CD1c-positive myeloid dendritic cell (primary cell): ENCODE measurements at regions not wholly inside any gene's neighbourhood (a gene's known extent, or its start where the extent isn't known, plus 50 kb on each side); places are given as distances from the start of the nearest gene placed in this dataset.
"Not testable (repeated sequence)": the region's sequence is repeated elsewhere in the genome, so short reads cannot be mapped to it uniquely, and the experiment has no call there.

Experiments used
- DNase-seq: peaks from one replicate; pipeline ENCODE4 v3.0.0-alpha.2; 2016; ENCODE audit errors: extremely low spot score

DNA sequence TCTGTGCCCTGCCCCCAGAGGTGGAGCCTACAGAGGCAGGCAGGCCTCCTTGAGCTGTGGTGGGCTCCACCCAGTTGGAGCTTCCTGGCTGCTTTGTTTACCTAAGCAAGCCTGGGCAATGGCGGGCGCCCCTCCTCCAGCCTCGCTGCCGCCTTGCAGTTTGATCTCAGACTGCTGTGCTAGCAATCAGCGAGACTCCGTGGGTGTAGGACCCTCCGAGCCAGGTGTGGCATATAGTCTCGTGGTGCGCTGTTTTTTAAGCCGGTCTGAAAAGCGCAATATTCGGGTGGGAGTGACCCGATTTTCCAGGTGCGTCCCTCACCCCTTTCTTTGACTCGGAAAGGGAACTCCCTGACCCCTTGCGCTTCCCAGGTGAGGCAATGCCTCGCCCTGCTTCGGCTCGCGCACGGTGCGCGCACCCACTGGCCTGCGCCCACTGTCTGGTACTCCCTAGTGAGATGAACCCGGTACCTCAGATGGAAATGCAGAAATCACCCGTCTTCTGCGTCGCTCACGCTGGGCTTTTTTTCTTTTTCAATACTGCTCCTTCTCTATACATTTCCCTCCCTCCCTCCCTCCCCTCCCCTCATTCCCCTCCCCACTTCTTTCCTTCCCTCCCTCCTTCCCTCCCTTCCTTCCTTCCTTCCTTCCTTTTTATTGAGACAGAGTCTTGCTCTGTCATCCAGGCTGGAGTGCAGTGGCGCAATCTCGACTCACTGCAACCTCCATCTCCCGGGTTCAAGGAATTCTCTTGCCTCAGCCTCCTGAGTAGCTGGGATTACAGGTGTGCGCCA lies 197.1 kb upstream of the TBL1XR1 start:
- not testable (repeated sequence) for DNase-seq

DNA sequence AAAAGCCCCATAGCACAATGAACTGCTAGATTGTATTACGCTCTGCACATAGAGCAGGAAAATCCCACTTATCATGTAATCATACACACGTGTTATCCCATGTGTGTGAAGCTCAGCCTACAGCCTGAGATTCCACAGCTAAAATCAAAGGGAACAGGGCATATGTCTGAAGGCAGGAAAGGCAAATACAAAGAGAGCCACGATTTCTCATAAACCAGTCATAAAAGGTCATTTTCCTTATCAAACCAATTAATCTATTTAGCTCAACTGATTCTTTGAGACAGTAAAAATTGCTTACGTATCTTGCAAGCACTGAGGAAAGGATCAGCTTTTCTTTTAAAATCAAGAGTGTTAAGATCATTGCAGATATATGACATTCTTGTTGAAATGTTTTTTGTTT lies 199.5 kb upstream of the TBL1XR1 start:
- DNase-seq, result no peak

DNA sequence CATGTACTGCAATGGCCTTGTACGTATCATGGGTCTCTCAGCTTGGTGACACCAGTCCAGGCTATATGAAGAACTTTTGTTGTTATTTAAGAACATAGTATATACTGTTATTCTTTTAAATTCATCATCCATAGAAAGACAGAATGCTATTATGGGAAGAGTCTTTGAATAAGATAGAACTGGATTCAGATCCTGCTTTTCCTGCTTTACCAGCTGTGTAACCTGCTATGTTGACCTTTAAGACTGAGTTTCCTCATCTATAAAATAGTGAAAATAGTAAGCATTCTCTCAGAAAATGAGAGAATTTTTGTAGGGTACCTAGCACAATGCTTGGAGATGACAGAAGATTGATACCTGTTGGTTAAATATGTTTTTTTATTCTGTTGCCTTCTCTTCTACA lies 204.1 kb upstream of the TBL1XR1 start:
- no peak for DNase-seq

DNA sequence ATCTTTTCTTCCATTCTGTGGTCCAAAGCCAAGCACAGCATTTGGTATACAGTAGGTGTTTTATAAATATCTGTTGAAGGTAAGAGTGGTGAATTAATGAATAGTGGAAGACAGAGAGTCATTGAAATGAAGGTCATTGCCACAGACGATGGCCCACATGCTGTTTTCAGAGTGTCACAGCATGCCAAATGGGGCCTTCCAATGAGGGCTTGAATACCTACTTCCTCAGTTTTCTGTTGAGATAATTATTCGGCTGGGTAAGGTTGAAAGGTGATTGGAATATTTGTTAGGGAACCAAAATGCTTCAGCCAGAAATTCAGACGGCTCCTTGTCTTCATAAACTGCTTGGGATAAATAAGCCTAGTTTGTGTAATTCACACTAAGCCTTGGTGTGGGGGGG lies 205.3 kb upstream of the TBL1XR1 start:
- no peak for DNase-seq

DNA sequence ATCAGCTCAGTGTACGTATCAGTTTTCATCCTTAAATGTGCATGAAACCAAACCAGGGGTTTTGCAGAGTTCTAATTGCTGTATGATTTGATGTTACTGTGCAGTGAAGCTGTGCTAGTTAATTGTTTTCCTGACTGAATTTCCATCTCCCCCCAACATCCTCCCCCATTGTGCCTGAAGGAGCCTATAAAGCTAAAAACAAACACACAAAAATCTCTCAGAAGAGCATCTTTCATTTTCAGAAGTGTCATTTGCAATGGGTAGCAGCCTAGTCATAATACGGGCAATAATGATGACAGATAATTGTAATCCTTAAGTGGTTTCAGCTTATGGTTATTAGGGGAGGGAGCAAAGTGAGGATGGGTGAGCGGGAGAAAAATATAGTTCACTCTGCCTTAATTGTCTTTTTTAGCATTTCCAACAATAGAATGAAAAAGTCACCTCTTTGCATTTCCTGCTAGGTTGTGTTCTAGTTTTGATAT lies 207.9 kb upstream of the TBL1XR1 start:
- no peak for DNase-seq

DNA sequence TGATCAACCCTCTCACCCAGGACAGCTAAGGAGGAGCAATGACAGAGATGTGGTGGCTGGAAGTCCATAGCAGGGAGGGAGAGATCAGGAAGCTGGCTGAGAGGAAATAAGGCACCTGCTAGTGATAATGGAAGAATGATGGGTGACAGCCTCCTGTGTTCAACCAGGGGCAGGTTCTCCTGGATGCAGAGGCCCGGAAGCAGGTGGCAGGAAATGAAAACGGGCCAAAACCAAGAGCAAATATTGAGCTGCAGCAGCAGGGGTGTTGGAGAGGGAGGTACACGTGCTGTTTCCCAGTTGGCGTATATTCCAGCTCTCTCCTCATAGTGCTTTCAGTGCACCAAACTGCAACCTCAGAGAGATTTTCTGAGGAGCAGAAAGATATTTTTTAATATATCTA lies 213.4 kb upstream of the TBL1XR1 start:
- DNase-seq, result no peak

DNA sequence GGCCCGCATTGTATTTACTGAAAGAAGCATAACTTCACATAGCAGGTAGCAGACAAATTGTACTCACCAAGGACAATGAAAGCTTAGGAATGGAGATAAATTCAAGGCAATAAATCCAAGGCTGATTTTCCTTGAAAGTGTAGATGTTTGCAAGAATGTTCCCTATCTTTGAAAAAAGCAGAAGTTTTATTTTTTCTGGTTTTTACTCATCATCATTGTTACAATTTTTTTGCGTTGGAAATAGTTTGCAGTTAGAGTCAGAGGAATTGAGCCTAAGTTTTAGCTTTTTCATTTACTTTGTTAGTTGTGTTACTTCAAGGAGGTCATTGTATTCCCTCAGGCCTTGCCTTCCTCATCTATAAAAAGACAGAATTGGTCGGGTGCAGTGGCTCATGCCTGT lies 213.9 kb upstream of the TBL1XR1 start:
- DNase-seq, result peak; percentile 71

DNA sequence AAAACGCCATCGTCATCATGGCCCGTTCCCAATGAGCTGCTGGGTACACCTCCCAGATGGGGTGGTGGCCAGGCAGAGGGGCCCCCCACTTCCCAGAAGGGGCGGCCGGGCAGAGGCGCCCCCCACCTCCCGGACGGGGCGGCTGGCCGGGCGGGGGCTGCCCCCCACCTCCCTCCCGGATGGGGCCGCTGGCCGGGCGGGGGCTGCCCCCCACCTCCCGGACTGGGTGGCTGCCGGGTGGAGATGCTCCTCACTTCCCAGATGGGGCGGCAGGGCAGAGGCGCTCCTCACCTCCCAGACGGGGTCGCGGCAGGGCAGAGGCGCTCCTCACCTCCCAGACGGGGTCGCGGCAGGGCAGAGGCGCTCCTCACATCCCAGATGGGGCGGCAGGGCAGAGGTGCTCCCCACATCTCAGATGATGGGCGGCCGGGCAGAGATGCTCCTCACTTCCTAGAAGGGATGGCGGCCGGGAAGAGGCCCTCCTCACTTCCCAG lies 215.4 kb upstream of the TBL1XR1 start:
- not testable (repeated sequence) for DNase-seq

DNA sequence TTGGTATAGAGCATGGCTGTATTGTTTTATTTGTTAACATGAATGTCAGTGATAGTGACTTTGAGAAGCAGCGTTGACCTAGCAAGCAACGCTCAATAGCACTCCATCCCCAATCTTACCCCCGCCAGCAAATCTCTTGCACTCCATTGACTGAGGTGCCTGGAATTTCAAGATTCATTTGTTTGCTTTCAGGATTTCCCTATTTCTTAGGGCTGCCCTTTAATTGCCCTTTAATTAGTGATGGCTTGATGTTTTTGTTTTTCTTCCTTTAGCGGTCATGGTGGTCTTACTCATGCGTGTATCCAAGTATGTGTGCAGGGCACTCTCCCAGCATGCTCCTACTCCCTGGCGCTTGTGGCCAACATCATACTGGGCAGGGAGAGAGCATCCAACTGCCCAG lies 216.8 kb upstream of the TBL1XR1 start:
- DNase-seq, result no peak

DNA sequence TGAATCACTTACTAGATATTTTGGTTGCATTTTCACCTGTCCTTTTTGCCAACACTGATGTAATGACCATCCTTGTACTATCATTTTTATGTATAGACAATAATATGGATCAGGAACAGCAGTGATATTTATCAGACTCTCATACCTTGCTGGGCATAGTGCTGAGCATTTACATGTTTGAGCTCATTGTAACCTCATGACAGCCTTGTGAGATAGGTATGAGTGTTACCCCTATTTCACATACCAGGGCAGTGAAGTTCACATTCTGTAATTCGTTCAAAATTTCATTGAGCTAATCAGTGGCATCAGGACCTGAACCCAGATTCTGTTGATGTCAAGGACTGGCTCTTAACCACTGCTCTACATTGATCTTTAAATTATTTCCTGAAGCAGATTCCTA lies 221.5 kb upstream of the TBL1XR1 start:
- no peak for DNase-seq

DNA sequence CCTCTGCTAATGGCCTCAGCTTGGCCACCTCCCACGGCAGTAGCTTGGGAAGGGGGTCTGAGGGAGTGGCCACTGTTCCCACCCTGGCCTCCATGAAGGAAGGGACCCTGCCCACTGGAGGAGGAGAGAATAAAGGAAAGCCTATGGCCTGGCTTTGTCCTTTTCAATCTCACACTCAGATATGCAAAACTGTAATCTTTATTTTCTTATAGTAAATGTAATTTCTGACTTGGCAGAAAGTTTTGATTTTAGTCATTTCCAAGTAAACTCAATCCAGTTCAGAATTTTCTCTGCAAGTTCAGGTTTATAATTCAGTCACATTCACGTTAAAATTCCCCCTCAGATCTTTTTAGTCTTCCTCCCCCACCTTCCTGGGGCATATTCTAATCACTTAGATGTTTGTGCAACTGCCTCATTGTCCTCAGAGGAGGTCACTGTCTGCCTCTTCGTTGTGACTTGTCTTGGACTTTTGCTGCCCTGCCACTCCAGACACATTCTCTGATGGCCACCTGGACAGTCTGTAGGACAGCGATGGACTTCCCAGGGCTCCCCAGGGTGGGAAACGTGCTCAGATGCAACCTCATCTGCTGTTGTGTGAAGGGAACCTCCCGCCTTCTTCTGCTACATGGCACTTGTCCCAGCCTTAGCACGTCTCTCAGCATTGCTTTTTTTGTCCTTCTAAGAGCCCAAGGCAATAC lies 222.8 kb upstream of the TBL1XR1 start:
- no peak for DNase-seq

DNA sequence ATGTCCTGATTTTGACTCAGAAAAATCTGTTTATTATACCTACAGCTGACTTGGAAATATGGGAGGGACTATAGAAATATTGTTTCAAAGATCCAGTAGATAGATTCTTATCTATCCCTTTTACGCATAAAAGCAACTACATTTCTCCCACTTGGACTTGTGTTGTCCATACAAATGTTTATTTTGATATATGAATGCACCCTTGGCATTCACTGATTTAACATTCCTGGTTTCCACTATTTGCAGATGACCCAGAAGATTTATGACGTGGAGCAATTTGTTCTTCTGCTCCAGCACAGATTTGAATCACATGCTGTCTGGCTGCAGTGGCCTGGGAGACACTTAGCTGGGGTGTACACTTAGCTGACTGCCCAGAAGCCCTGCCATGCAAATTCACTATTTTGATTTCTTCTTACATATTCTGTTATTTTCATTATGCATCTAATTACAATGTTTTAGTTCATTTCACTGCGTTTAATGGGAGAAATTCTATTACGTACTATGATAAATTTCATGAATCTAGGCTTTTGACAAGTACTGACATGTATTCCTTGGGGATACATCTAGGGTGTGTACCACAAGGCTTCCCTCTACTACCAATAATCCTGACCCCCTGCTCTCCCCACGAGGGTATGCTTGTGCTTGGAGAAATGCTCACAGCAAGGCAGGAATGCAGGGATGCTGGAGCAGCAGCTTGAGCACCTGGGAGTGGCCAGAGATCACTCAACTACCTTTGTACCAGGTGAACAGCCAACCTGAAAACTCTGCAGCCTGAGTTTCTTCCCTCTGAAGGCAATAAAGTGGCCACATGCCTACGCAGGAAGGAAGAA lies 223.6 kb upstream of the TBL1XR1 start:
- DNase-seq, result no peak

DNA sequence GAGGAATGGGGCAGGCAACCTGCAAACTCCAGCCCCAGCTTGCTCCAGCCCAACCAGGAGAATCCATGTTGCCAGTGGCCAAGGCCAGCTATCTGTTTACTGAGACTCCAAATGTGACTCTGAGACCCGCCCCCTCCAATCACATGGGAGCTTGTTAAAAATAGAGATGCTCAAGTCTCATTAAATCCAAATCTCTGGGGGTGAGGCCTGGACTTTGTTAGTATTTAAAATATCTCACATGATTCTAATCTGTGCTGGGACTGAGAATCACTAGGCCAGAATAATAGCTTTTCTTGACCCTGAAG lies 224.2 kb upstream of the TBL1XR1 start:
- DNase-seq, result no peak

DNA sequence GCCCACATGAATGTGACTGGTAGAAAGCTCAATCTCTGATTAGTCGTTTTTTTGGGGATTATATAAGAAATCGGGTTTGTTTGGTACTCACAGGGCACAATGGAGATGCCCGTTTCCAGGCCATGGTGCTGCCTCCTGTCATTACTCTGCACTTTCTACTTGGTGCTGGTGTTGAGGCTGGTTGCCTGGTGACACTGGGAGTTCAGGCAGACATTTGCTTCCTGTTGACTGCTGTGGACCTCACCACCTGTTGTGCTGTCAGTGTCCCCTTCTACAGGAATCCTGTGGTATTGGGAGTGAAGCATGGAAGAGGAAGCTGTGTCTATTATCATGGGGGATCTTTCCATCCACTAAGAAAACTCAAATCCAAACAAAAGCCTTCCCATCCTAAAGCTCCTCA lies 227.2 kb upstream of the TBL1XR1 start:
- no peak for DNase-seq

DNA sequence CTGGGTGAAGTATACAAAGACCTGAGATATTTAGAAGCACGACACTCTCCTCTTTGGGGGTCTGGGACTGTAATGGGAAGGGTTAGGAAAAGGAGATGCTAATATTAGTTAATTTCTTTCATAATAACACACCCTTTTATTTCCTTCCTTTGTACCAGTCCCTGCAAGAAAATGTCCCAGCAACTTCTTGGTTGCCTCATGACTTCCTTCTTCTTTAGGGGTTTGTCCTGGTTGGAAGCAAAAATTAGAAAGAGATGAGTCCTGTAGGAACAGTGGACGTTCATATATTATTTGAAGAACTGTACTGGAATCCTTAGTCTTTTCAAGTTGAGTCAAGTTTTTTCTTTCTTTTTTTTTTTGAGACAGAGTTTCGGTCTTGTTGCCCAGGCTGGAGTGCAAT lies 227.8 kb upstream of the TBL1XR1 start:
- no peak for DNase-seq

DNA sequence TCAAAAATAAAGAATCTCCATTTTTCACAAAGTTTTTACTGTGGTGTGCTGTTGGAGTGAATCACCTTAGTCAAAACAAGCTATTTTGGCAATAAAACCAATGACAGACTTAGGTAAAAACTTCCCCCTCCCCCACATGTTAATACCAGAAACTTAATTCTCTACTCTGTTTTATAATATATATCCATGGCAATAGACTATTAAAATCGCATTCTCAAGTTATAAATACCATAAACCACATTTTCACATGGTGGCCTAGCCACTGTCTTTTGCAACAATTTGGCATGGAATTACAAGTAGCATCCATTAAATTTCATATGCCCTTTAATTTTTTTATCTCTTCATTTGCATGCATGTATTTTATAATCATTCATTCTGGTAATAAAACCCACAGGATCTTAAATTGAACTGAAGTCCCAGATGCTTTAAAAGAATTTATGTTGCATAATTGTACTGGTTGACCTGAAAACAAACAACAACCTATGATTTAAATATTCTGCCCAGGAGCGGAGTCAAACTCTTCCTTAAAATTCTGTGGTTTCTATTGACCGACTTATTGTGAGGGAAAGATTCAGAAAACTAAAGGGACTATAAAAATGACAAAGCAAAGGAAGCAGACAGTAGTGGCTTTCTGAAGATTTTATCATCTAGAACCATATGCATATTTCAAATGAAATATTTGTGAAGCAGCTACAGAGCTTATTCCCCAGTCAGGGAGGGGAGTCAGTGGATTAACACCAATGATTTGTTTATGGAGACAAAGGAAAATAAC lies 229.0 kb upstream of the TBL1XR1 start:
- no peak for DNase-seq

DNA sequence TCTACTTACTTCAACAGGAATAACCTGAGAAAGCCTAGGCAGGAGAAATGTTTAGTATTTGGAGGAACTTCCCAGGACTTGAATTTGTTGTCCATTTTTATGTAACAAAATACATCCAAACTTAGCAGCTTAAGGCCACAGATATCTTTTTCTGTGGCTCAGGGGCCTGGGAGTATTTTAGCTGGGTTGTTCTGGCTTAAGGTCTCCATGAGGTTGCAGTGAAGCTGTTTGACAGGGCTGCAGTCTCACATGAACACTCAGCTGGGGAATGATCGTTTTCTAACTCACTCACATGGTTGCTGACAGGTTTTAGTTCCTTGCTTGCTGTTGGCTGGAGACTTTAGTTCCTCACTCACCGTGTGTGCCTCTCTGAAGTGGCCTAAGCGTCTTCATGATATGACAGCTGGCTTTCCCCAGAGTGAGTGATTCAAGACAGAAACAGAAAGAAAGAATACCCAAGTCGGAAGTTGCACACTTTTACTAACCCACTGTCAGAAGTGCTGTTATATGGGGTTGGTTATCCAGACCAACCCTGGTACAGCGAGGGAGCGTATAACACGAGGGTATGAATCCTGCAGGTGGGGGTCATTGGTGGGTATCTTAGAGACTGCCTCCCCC lies 229.7 kb upstream of the TBL1XR1 start:
- DNase-seq, result peak; percentile 54

DNA sequence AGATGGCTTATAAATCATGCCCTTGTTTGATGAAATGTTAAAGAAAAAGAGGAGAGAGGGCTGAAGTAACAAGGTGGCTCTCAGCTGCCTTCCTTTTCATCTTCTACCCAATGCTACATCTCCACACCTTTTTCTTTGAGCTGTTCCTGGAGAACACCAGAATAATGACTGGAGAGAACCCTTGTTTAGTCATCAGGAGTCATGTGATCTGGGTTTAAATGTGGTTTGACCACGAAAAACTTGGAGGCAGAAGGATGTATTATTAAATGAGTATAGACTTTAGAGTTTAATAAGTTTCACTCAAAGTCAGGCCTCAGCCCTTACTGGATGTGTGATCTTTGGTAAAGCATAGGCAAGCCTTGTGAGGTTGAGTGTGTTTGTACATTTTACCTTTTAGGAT lies 230.3 kb upstream of the TBL1XR1 start:
- DNase-seq, result no peak

DNA sequence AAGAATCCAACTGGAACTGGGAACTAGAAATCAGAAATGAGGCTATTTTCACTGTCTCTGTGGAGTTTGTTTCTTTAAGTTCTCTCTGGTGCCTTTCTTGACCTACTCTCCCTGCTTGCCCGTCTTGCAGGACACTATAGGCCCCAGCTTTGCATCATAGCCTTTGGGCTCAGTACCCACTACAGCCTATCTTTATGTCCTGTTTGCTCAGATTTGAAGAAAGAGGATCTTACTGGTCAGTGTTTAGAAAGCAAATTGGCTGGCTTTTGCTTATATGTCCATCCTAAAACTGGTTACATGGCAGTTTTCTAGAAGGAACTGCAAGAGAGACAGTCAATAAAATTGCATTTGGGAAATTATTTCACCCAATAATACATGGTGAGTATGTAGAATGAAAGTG lies 231.8 kb upstream of the TBL1XR1 start:
- no peak for DNase-seq

DNA sequence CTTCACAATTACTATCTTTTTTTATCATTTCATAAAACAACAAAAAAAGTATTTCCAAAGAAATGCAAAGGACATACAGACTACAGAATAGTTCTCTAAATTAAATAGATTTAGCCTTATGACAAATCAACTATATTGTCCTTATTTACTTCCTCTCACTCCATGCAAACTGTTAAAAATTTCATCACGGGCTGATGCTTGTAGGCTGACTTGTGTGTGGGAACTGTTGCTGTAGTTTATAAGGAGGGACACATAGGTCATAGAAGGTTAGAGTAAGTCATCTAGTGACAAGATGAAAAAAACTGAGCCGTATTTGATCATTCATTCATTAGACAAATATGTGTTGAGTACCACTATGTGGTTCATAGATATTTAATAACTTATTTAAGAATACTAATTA lies 232.5 kb upstream of the TBL1XR1 start:
- DNase-seq, result peak; percentile 50

DNA sequence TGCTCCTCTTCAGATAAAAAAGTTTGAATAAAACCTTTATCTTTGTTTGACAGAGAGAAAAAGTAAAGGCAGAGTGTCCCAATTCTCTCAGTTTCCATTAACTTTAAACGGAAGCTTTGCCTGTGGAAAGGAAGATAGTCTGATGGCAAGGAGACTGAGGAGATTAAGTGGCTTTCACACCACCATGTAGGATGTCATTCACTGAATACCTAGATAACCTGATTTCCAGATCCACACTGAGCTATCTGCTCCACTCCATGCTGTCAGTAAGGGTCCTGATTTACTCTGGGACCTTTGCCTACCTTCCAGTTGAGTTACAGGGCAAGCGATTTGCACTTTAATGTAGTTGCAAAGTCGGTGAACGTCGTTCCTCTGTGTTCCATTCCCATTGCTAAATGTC lies 233.4 kb upstream of the TBL1XR1 start:
- DNase-seq, result no peak
